HL-60 (cell line): ENCODE measurements at regions not wholly inside any gene's neighbourhood (a gene's known extent, or its start where the extent isn't known, plus 50 kb on each side); places are given as distances from the start of the nearest gene placed in this dataset.

ENCODE experiments used
- DNase-seq, 2 experiments: peaks; one replicate each; pipeline ENCODE4 v3.0.0-alpha.2; 2010 to 2020; ENCODE audit warnings: low read depth in 1 of 2, low spot score in 1 of 2
- H3K27ac ChIP-seq: fragments of 250-450 bp; sonication (Bioruptor Pico); replicated peaks from 2 replicates; pipeline ENCODE4 v1.5.1; 2020; ENCODE audit warnings: mild to moderate bottlenecking, moderate library complexity
- H3K27me3 ChIP-seq: fragments of 250-450 bp; sonication (Bioruptor Pico); 2 replicates; pipeline ENCODE4 v1.5.1; 2021; ENCODE audit warnings: mild to moderate bottlenecking, moderate library complexity; ENCODE audit not compliant: insufficient read depth, poor library complexity, severe bottlenecking
- H3K4me3 ChIP-seq: replicated peaks from 2 replicates; pipeline ENCODE4 v1.5.1; 2011; ENCODE audit warnings: mild to moderate bottlenecking, control low read depth, low read length; ENCODE audit not compliant: insufficient read depth
- CTCF ChIP-seq: IDR thresholded peaks from one replicate; pipeline ENCODE4 v1.5.1; 2011; ENCODE audit warnings: low read length, control low read depth, inconsistent platforms; ENCODE audit not compliant: insufficient read depth
- GABPA ChIP-seq: IDR thresholded peaks from 2 replicates; pipeline ENCODE4 v1.6.1; 2012; ENCODE audit warnings: low read depth
- POLR2AphosphoS5 ChIP-seq: IDR thresholded peaks from 2 replicates; pipeline ENCODE4 v1.6.1; 2012; ENCODE audit warnings: low read depth
- SPI1 ChIP-seq: IDR thresholded peaks from 2 replicates; pipeline ENCODE4 v1.6.1; 2012; ENCODE audit warnings: low read depth, mild to moderate bottlenecking, borderline replicate concordance
- TF ChIP-seq, protein P1 (sequence below): IDR thresholded peaks from 2 replicates; pipeline ENCODE4 v1.6.1; 2012; ENCODE audit warnings: low read depth; ENCODE audit not compliant: insufficient replicate concordance

DNA sequence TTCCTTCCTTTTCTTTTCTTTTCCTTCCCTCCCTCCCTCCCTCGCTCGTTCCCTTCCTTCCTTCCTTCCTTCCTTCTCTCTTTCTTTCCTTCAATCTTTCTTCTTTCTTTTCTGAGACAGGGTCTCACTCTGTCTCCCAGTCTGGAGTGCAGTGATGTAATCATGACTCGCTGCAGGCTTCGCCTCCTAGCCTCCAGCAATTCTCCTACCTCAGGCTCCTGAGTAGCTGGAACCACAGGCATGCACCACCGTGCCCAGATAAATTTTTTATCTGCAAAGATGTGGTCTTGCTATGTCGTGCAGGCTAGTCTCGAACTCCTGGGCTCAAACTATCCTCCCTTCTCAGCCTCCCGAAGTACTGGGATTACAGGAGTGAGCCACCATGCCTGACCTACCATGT lies 81.4 kb downstream of the SPATA31C2 start:
- DNase-seq, result no peak
- Histone ChIP-seq H3K4me3 (no peak overlapping the region), H3K27me3 (no peaks in the 10 kb centered on the region), H3K27ac (no peak overlapping the region)
- TF ChIP-seq SPI1 (no peak), POLR2AphosphoS5 (no peak)

GRCh38 chr9:88053856-88054501 lies 79.6 kb upstream of the CDK20 start:
- H3K27ac ChIP-seq, result no peak overlapping the region
- TF ChIP-seq, protein P1, sequence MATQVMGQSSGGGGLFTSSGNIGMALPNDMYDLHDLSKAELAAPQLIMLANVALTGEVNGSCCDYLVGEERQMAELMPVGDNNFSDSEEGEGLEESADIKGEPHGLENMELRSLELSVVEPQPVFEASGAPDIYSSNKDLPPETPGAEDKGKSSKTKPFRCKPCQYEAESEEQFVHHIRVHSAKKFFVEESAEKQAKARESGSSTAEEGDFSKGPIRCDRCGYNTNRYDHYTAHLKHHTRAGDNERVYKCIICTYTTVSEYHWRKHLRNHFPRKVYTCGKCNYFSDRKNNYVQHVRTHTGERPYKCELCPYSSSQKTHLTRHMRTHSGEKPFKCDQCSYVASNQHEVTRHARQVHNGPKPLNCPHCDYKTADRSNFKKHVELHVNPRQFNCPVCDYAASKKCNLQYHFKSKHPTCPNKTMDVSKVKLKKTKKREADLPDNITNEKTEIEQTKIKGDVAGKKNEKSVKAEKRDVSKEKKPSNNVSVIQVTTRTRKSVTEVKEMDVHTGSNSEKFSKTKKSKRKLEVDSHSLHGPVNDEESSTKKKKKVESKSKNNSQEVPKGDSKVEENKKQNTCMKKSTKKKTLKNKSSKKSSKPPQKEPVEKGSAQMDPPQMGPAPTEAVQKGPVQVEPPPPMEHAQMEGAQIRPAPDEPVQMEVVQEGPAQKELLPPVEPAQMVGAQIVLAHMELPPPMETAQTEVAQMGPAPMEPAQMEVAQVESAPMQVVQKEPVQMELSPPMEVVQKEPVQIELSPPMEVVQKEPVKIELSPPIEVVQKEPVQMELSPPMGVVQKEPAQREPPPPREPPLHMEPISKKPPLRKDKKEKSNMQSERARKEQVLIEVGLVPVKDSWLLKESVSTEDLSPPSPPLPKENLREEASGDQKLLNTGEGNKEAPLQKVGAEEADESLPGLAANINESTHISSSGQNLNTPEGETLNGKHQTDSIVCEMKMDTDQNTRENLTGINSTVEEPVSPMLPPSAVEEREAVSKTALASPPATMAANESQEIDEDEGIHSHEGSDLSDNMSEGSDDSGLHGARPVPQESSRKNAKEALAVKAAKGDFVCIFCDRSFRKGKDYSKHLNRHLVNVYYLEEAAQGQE, result no peak
- TF ChIP-seq POLR2AphosphoS5 (no peak), SPI1 (no peak), GABPA (no peak), CTCF (no peak)
- DNase-seq, result no peak
- H3K27me3 ChIP-seq, result no peaks in the 10 kb centered on the region
- no peak overlapping the region for H3K4me3 ChIP-seq

DNA sequence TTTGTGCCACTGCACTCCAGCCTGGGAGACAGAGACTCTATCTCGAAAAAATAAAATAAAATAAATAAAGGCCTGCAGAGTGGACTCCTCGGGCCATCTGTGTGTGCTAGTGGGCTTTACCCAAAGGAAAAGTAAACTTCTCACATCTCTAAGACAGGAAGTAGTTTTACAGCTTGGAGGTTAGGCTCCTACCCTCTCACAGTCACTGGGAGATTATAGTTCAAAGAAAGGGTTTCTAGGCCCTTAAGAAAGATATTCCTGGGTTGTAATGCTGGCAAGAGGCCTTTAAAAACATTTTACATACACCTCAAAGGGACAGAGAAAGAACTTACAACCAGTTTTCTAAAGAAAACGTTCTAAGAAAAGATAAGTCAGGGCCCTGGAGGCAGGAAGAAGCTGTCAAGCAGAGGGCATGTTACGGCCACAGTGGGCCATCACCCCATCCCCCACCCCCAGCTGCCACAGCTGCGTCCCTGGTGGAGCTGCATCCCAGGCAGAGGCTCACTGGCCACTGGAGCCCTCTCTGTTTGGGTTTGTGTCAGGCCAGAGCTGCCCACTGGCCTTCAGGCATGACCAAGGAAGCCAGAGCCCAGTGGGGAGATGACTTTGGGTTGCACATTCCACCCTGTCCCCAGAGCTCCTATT lies 78.1 kb upstream of the CDK20 start:
- Histone ChIP-seq H3K27me3 (no peaks in the 10 kb centered on the region), H3K4me3 (no peak overlapping the region), H3K27ac (no peak overlapping the region)
- DNase-seq, result no peak
- TF ChIP-seq CTCF (no peak), POLR2AphosphoS5 (no peak), GABPA (no peak), SPI1 (no peak)
- TF ChIP-seq, protein P1, result no peak

DNA sequence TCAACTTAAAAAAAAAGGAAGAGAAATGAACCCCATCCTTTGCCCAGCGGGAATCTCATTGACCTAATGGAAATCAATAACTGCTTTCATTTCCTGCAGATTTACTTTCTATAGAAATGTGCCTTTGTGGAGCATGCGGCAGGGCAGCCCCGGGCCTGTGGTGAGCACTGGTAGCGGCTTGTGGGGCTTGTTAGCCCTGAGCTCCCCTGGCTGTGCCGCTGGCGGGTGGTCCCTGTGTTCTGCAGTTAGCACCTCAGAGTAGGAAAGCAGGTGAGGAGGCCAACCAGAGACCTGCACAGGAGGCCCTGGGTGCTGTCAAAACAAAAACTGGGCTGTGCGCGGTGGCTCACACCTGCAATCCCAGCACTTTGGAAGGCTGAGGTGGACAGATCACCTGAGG lies 76.8 kb upstream of the CDK20 start:
- Histone ChIP-seq H3K27me3 (no peaks in the 10 kb centered on the region), H3K27ac (no peak overlapping the region), H3K4me3 (no peak overlapping the region)
- DNase-seq, result no peak
- TF ChIP-seq GABPA (no peak), SPI1 (no peak)
- TF ChIP-seq, protein P1, result no peak
